PC-9 (cell line): ENCODE measurements at regions not wholly inside any gene's neighbourhood (a gene's known extent, or its start where the extent isn't known, plus 50 kb on each side); places are given as distances from the start of the nearest gene placed in this dataset.

Experiments used
- BruUV-seq: library from RNA; stranded (reverse); fragments of 400-500 nt; replicated peaks from 2 replicates; lab custom pipeline; 2021; lab: Mats Ljungman, UMichigan
- CTCF ChIA-PET: fragments of 300-600 bp; sonication (Branson Sonifier 250); formaldehyde crosslinking; loops from one replicate; lab custom pipeline; 2022; ENCODE audit warnings: antibody characterized with exemption; lab: Charles Lee
- POLR2A ChIA-PET: fragments of 300-600 bp; sonication (Branson Sonifier 250); formaldehyde crosslinking; loops from one replicate; lab custom pipeline; 2022; ENCODE audit warnings: antibody characterized with exemption; ENCODE audit not compliant: unreplicated experiment; lab: Charles Lee
- DNase-seq, 2 experiments: peaks; one replicate each; pipeline versions ENCODE4 v3.0.0 to v3.0.0-alpha.2; 2015 to 2022; ENCODE audit warnings: mixed read lengths in 1 of 2
- H2AFZ ChIP-seq: fragments of 200-600 bp; sonication (generic); 2 replicates; pipeline ENCODE4 v1.8.1; 2017; ENCODE audit warnings: antibody characterized with exemption
- H3F3A ChIP-seq: fragments of 200-600 bp; sonication (generic); 2 replicates; pipeline ENCODE4 v1.8.1; 2017; ENCODE audit warnings: antibody characterized with exemption, mild to moderate bottlenecking, low read depth; ENCODE audit not compliant: insufficient read depth
- H3K27ac ChIP-seq: fragments of 200-600 bp; sonication (generic); 2 replicates; pipeline ENCODE4 v1.6.1; 2016; ENCODE audit warnings: mixed run types
- H3K27me3 ChIP-seq: fragments of 200-600 bp; sonication (generic); 2 replicates; pipeline ENCODE4 v1.6.1; 2016; ENCODE audit warnings: low read depth, mixed run types; ENCODE audit not compliant: insufficient read depth
- H3K36me3 ChIP-seq: fragments of 200-600 bp; sonication (generic); 2 replicates; pipeline ENCODE4 v1.6.1; 2016; ENCODE audit warnings: low read depth, mixed run types
- H3K4me1 ChIP-seq: fragments of 200-600 bp; sonication (generic); replicated peaks from 2 replicates; pipeline ENCODE4 v1.6.1; 2016; ENCODE audit warnings: mixed run types; ENCODE audit not compliant: insufficient read depth
- H3K4me2 ChIP-seq: fragments of 200-600 bp; sonication (generic); 2 replicates; pipeline ENCODE4 v1.6.1; 2017; ENCODE audit warnings: mixed run types
- H3K4me3 ChIP-seq: fragments of 200-600 bp; sonication (generic); 2 replicates; pipeline ENCODE4 v1.6.1; 2016; ENCODE audit warnings: mixed run types
- H3K79me2 ChIP-seq: fragments of 200-600 bp; sonication (generic); 2 replicates; pipeline ENCODE4 v1.6.1; 2017; ENCODE audit warnings: low read depth, mixed run types
- H3K9me2 ChIP-seq: fragments of 200-600 bp; sonication (generic); 2 replicates; pipeline ENCODE4 v1.8.1; 2017; ENCODE audit warnings: mild to moderate bottlenecking; ENCODE audit not compliant: insufficient read depth
- H3K9me3 ChIP-seq: fragments of 200-600 bp; sonication (generic); 2 replicates; pipeline ENCODE4 v1.8.1; 2016; ENCODE audit warnings: low read depth; ENCODE audit not compliant: insufficient read depth
- H4K20me1 ChIP-seq: fragments of 200-600 bp; sonication (generic); 2 replicates; pipeline ENCODE4 v1.8.1; 2017; ENCODE audit not compliant: insufficient read depth
- CTCF ChIP-seq: fragments of 200-600 bp; sonication (generic); conservative IDR thresholded peaks from 2 replicates; pipeline ENCODE4 v1.6.1; 2017; ENCODE audit warnings: mixed run types, antibody characterized with exemption, mild to moderate bottlenecking, moderate library complexity
- EZH2 ChIP-seq: fragments of 200-600 bp; sonication (generic); IDR thresholded peaks from 2 replicates; pipeline ENCODE4 v1.8.0; 2017; ENCODE audit warnings: antibody characterized with exemption, low read depth
- intact Hi-C: fragments of 100-400 bp; cut with micrococcal nuclease; formaldehyde crosslinking; loops from one replicate; pipeline ENCODE4 v1.10.0; 2022; ENCODE audit not compliant: unreplicated experiment

GRCh38 chr6:16818992-16819626 lies 57.8 kb upstream of the ATXN1 start:
- no peaks in the 10 kb centered on the region for H3K9me2 ChIP-seq
- H3K4me1 ChIP-seq = no peaks in the 10 kb centered on the region
- TF ChIP-seq CTCF (no peak), EZH2 (no peak)
- H4K20me1 ChIP-seq = no peaks in the 10 kb centered on the region
- no peaks in the 10 kb centered on the region for H3F3A ChIP-seq
- no peaks in the 10 kb centered on the region for H3K36me3 ChIP-seq
- no peak overlapping the region for H2AFZ ChIP-seq
- H3K27me3 ChIP-seq = no peaks in the 10 kb centered on the region
- BruUV-seq = no TSS peak
- intact Hi-C loops = no loop called here
- no peak overlapping the region for H3K4me2 ChIP-seq
- no peak overlapping the region for H3K27ac ChIP-seq
- DNase-seq = no peak
- ChIA-PET POLR2A (no interaction called here), CTCF (interaction anchor here (1.0 to 1.7 kb wide), 2 partner anchors 13 to 56 kb away, joined by 3 to 8 read pairs; no protein-coding TSS in a partner anchor)
- no peak overlapping the region for H3K4me3 ChIP-seq
- H3K9me3 ChIP-seq = no peaks in the 10 kb centered on the region
- no peaks in the 10 kb centered on the region for H3K79me2 ChIP-seq

GRCh38 chr6:16817594-16817993 lies 56.3 kb upstream of the ATXN1 start:
- POLR2A ChIA-PET = no interaction called here
- intact Hi-C loops = no loop called here
- H3K27ac ChIP-seq = no peak overlapping the region
- H3K4me2 ChIP-seq = no peak overlapping the region
- H3K9me3 ChIP-seq = 0 out of 2 replicates have a peak, but pooled peaks cover 1% of the 10 kb centered on the region
- no peak for DNase-seq
- H3K9me2 ChIP-seq = no peaks in the 10 kb centered on the region
- H3K36me3 ChIP-seq = no peaks in the 10 kb centered on the region
- H2AFZ ChIP-seq = no peak overlapping the region
- H3K4me1 ChIP-seq = no peaks in the 10 kb centered on the region
- no peaks in the 10 kb centered on the region for H3K79me2 ChIP-seq
- no peak overlapping the region for H3K4me3 ChIP-seq
- BruUV-seq = no TSS peak
- no peaks in the 10 kb centered on the region for H3F3A ChIP-seq
- CTCF ChIA-PET = interaction anchor here (0.6 kb wide), 1 partner anchor 205 kb away, joined by 3 read pairs; no protein-coding TSS in a partner anchor
- no peaks in the 10 kb centered on the region for H3K27me3 ChIP-seq
- no peaks in the 10 kb centered on the region for H4K20me1 ChIP-seq
- TF ChIP-seq CTCF (no peak), EZH2 (no peak)

GRCh38 chr6:16816891-16817290 lies 55.6 kb upstream of the ATXN1 start:
- no peaks in the 10 kb centered on the region for H3K79me2 ChIP-seq
- H3K4me2 ChIP-seq = no peak overlapping the region
- no peaks in the 10 kb centered on the region for H3K4me1 ChIP-seq
- no TSS peak for BruUV-seq
- DNase-seq = no peak
- no peak overlapping the region for H2AFZ ChIP-seq
- H3K36me3 ChIP-seq = no peaks in the 10 kb centered on the region
- H3K27me3 ChIP-seq = no peaks in the 10 kb centered on the region
- H3K9me3 ChIP-seq = peaks cover 7% of the 10 kb centered on the region; the same call in 1 of the 2 replicates
- ChIA-PET POLR2A (no interaction called here), CTCF (no interaction called here)
- intact Hi-C loops = no loop called here
- no peaks in the 10 kb centered on the region for H3K9me2 ChIP-seq
- no peak overlapping the region for H3K27ac ChIP-seq
- no peaks in the 10 kb centered on the region for H3F3A ChIP-seq
- TF ChIP-seq CTCF (no peak), EZH2 (no peak)
- no peaks in the 10 kb centered on the region for H4K20me1 ChIP-seq
- H3K4me3 ChIP-seq = no peak overlapping the region
